ENCODE measurements at regions not wholly inside any gene's neighbourhood (a gene's known extent, or its start where the extent isn't known, plus 50 kb on each side); places are given as distances from the start of the nearest gene placed in this dataset.

GRCh38 chr18:10032331-10033015 is 118.7 kb downstream of the VAPA start:
- H3K9ac ChIP-seq (ENCODE audit: low read depth, low read length, poor library complexity, severe bottlenecking): peak overlapping the region; percentile 96
- H3K9me2 ChIP-seq (replicated peaks; ENCODE audit: low read depth, low read length): no peaks in the 10 kb centered on the region
- no peaks in the 10 kb centered on the region for H3F3A ChIP-seq (ENCODE audit: low read depth)
- peaks cover 9% of the 10 kb centered on the region for H3K4me1 ChIP-seq (ENCODE audit: insufficient read depth, low read length, poor library complexity, severe bottlenecking)
- no peaks in the 10 kb centered on the region for H4K20me1 ChIP-seq (ENCODE audit: insufficient read depth, low read length, poor library complexity, severe bottlenecking)
- peak overlapping the region; percentile 98 for H3K4me2 ChIP-seq (ENCODE audit: low read depth, low read length, poor library complexity, severe bottlenecking)
- peaks cover 13% of the 10 kb centered on the region; the same call in 1 of the 2 replicates for H3K79me2 ChIP-seq (ENCODE audit: insufficient read depth, low read length)
- H3K36me3 ChIP-seq (ENCODE audit: insufficient read depth, low read length): no peaks in the 10 kb centered on the region
- no peak for TF ChIP-seq EZH2phosphoT487 (IDR thresholded peaks at IDR 0.05; ENCODE audit: borderline replicate concordance)
- peak; percentile 78 for TF ChIP-seq CTCF (conservative IDR thresholded peaks at IDR 0.05; ENCODE audit: low read length)
- peak overlapping the region; percentile 95 for H3K4me3 ChIP-seq (ENCODE audit: low read length, poor library complexity, severe bottlenecking)
- peak overlapping the region; percentile 90 for H2AFZ ChIP-seq (ENCODE audit: low read length)
- H3K9me3 ChIP-seq (ENCODE audit: insufficient read depth, low read depth, low read length): no peaks in the 10 kb centered on the region
- H3K27me3 ChIP-seq (ENCODE audit: insufficient read depth, low read length, poor library complexity, severe bottlenecking): no peaks in the 10 kb centered on the region

GRCh38 chr18:10033016-10033399 is 119.2 kb downstream of the VAPA start:
- H3K79me2 ChIP-seq (ENCODE audit: insufficient read depth, low read length): peaks cover 13% of the 10 kb centered on the region; the same call in 1 of the 2 replicates
- peak overlapping the region; percentile 95 for H3K4me3 ChIP-seq (ENCODE audit: low read length, poor library complexity, severe bottlenecking)
- H3K36me3 ChIP-seq (ENCODE audit: insufficient read depth, low read length): no peaks in the 10 kb centered on the region
- H3K9me2 ChIP-seq (replicated peaks; ENCODE audit: low read depth, low read length): no peaks in the 10 kb centered on the region
- H3F3A ChIP-seq (ENCODE audit: low read depth): no peaks in the 10 kb centered on the region
- H3K4me1 ChIP-seq (ENCODE audit: insufficient read depth, low read length, poor library complexity, severe bottlenecking): peaks cover 9% of the 10 kb centered on the region
- peak overlapping the region; percentile 90 for H2AFZ ChIP-seq (ENCODE audit: low read length)
- peak overlapping the region; percentile 96 for H3K9ac ChIP-seq (ENCODE audit: low read depth, low read length, poor library complexity, severe bottlenecking)
- no peaks in the 10 kb centered on the region for H3K9me3 ChIP-seq (ENCODE audit: insufficient read depth, low read depth, low read length)
- peak overlapping the region; percentile 98 for H3K4me2 ChIP-seq (ENCODE audit: low read depth, low read length, poor library complexity, severe bottlenecking)
- no peaks in the 10 kb centered on the region for H3K27me3 ChIP-seq (ENCODE audit: insufficient read depth, low read length, poor library complexity, severe bottlenecking)
- TF ChIP-seq CTCF (conservative IDR thresholded peaks at IDR 0.05; ENCODE audit: low read length) (no peak), EZH2phosphoT487 (IDR thresholded peaks at IDR 0.05; ENCODE audit: borderline replicate concordance) (no peak)
- no peaks in the 10 kb centered on the region for H4K20me1 ChIP-seq (ENCODE audit: insufficient read depth, low read length, poor library complexity, severe bottlenecking)

- no peak overlapping the region for H3K4me2 ChIP-seq (ENCODE audit: low read depth, low read length, poor library complexity, severe bottlenecking)
- no peak for TF ChIP-seq CTCF (conservative IDR thresholded peaks at IDR 0.05; ENCODE audit: low read length)
- no peak for TF ChIP-seq EZH2phosphoT487 (IDR thresholded peaks at IDR 0.05; ENCODE audit: borderline replicate concordance)
- no peak overlapping the region for H2AFZ ChIP-seq (ENCODE audit: low read length)
- no peaks in the 10 kb centered on the region for H4K20me1 ChIP-seq (ENCODE audit: insufficient read depth, low read length, poor library complexity, severe bottlenecking)
- H3K9me2 ChIP-seq (replicated peaks; ENCODE audit: low read depth, low read length): no peaks in the 10 kb centered on the region
- no peaks in the 10 kb centered on the region for H3K27me3 ChIP-seq (ENCODE audit: insufficient read depth, low read length, poor library complexity, severe bottlenecking)
- H3K9ac ChIP-seq (ENCODE audit: low read depth, low read length, poor library complexity, severe bottlenecking): no peak overlapping the region
- H3K4me3 ChIP-seq (ENCODE audit: low read length, poor library complexity, severe bottlenecking): no peak overlapping the region
- no peaks in the 10 kb centered on the region for H3K9me3 ChIP-seq (ENCODE audit: insufficient read depth, low read depth, low read length)
- H3K36me3 ChIP-seq (ENCODE audit: insufficient read depth, low read length): no peaks in the 10 kb centered on the region
- H3K4me1 ChIP-seq (ENCODE audit: insufficient read depth, low read length, poor library complexity, severe bottlenecking): peaks cover 9% of the 10 kb centered on the region
- H3F3A ChIP-seq (ENCODE audit: low read depth): no peaks in the 10 kb centered on the region
- H3K79me2 ChIP-seq (ENCODE audit: insufficient read depth, low read length): peaks cover 13% of the 10 kb centered on the region; the same call in 1 of the 2 replicates
Measured at GRCh38 chr18:10035281-10035991, 121.6 kb downstream of the VAPA start.
